OCI-LY3 (cell line): ENCODE measurements at regions not wholly inside any gene's neighbourhood (a gene's known extent, or its start where the extent isn't known, plus 50 kb on each side); places are given as distances from the start of the nearest gene placed in this dataset.

ENCODE experiments used
- H2AFZ ChIP-seq: fragments of 200-600, 300-600 bp; shearing (Covaris generic); 2 replicates; pipeline ENCODE4 v1.6.0; 2014; ENCODE audit warnings: antibody characterized with exemption, low read depth, low read length
- H3K27ac ChIP-seq: fragments of 200-600, 300-600 bp; sonication (generic); 2 replicates; pipeline ENCODE4 v1.5.1; 2014; ENCODE audit warnings: mild to moderate bottlenecking, low read length, moderate library complexity, mixed read lengths
- H3K27me3 ChIP-seq: fragments of 200-600, 300-600 bp; sonication (generic); 2 replicates; pipeline ENCODE4 v1.6.1; 2014; ENCODE audit warnings: low read depth, low read length, mixed read lengths
- H3K36me3 ChIP-seq: fragments of 200-600, 300-600 bp; sonication (generic); replicated peaks from 2 replicates; pipeline ENCODE3; 2014; ENCODE audit warnings: low read depth, low read length, mixed read lengths
- H3K4me1 ChIP-seq: fragments of 300-600, 200-600 bp; sonication (generic); 2 replicates; pipeline ENCODE4 v1.6.1; 2014; ENCODE audit warnings: low read length, mixed read lengths
- H3K4me2 ChIP-seq: fragments of 200-600, 300-600 bp; sonication (generic); 2 replicates; pipeline ENCODE4 v1.6.1; 2014; ENCODE audit warnings: low read length, mixed read lengths
- H3K4me3 ChIP-seq: fragments of 300-600, 200-600 bp; sonication (generic); 2 replicates; pipeline ENCODE4 v1.5.1; 2014; ENCODE audit warnings: antibody characterized with exemption, mild to moderate bottlenecking, low read length, moderate library complexity
- H3K79me2 ChIP-seq: fragments of 300-600, 200-600 bp; shearing (Covaris generic); 2 replicates; pipeline ENCODE4 v1.6.1; 2014; ENCODE audit warnings: mild to moderate bottlenecking, low read length, mixed read lengths
- H3K9ac ChIP-seq: fragments of 300-600, 200-600 bp; shearing (Covaris generic); 2 replicates; pipeline ENCODE4 v1.6.0; 2014; ENCODE audit warnings: mild to moderate bottlenecking, low read length, moderate library complexity
- H3K9me3 ChIP-seq: fragments of 200-600, 300-600 bp; shearing (Covaris generic); 2 replicates; pipeline ENCODE4 v1.6.1; 2014; ENCODE audit warnings: low read length, mixed read lengths; ENCODE audit not compliant: insufficient read depth
- H4K20me1 ChIP-seq: fragments of 200-600, 300-600 bp; sonication (generic); 2 replicates; pipeline ENCODE4 v1.6.1; 2016; ENCODE audit warnings: low read length, mixed read lengths; ENCODE audit not compliant: insufficient read depth
- CTCF ChIP-seq: fragments of 200-600, 300-600 bp; sonication (generic); IDR thresholded peaks from 2 replicates; pipeline ENCODE4 v1.5.1; 2014; ENCODE audit warnings: antibody characterized with exemption, low read length, low read depth
- EZH2phosphoT487 ChIP-seq: fragments of 200-600 bp; shearing (Covaris generic); IDR thresholded peaks from 2 replicates; pipeline ENCODE4 v1.6.1; 2018; ENCODE audit warnings: antibody characterized with exemption, mixed run types, low read depth

GRCh38 chr16:64539811-64540371 lies 582.0 kb downstream of the CDH11 start:
- Histone ChIP-seq H3K27ac (no peak overlapping the region), H3K79me2 (no peaks in the 10 kb centered on the region), H3K9ac (no peak overlapping the region), H3K4me1 (no peaks in the 10 kb centered on the region), H3K4me3 (no peak overlapping the region), H4K20me1 (no peaks in the 10 kb centered on the region), H3K36me3 (no peaks in the 10 kb centered on the region), H2AFZ (no peak overlapping the region), H3K27me3 (no peaks in the 10 kb centered on the region), H3K4me2 (no peak overlapping the region), H3K9me3 (no peaks in the 10 kb centered on the region)
- TF ChIP-seq CTCF (no peak), EZH2phosphoT487 (no peak)

GRCh38 chr16:64534180-64534780 lies 587.6 kb downstream of the CDH11 start:
- no peak overlapping the region for H3K9ac ChIP-seq
- H3K4me3 ChIP-seq = no peak overlapping the region
- no peak overlapping the region for H2AFZ ChIP-seq
- no peaks in the 10 kb centered on the region for H3K36me3 ChIP-seq
- no peaks in the 10 kb centered on the region for H4K20me1 ChIP-seq
- no peaks in the 10 kb centered on the region for H3K4me1 ChIP-seq
- no peaks in the 10 kb centered on the region for H3K27me3 ChIP-seq
- no peaks in the 10 kb centered on the region for H3K79me2 ChIP-seq
- no peak overlapping the region for H3K4me2 ChIP-seq
- no peaks in the 10 kb centered on the region for H3K9me3 ChIP-seq
- no peak overlapping the region for H3K27ac ChIP-seq
- no peak for TF ChIP-seq EZH2phosphoT487
- no peak for TF ChIP-seq CTCF

GRCh38 chr16:64532691-64533090 lies 589.2 kb downstream of the CDH11 start:
- H3K27ac ChIP-seq = no peak overlapping the region
- H3K4me2 ChIP-seq = no peak overlapping the region
- TF ChIP-seq CTCF = no peak
- H3K9me3 ChIP-seq = no peaks in the 10 kb centered on the region
- no peaks in the 10 kb centered on the region for H3K4me1 ChIP-seq
- no peaks in the 10 kb centered on the region for H3K36me3 ChIP-seq
- H2AFZ ChIP-seq = no peak overlapping the region
- no peak overlapping the region for H3K4me3 ChIP-seq
- no peaks in the 10 kb centered on the region for H3K79me2 ChIP-seq
- H4K20me1 ChIP-seq = no peaks in the 10 kb centered on the region
- H3K27me3 ChIP-seq = no peaks in the 10 kb centered on the region
- H3K9ac ChIP-seq = no peak overlapping the region

- no peaks in the 10 kb centered on the region for H3K9me3 ChIP-seq
- H3K4me3 ChIP-seq = no peak overlapping the region
- no peak overlapping the region for H3K9ac ChIP-seq
- H4K20me1 ChIP-seq = no peaks in the 10 kb centered on the region
- no peak for TF ChIP-seq EZH2phosphoT487
- H3K79me2 ChIP-seq = no peaks in the 10 kb centered on the region
- H3K4me1 ChIP-seq = no peaks in the 10 kb centered on the region
- H2AFZ ChIP-seq = no peak overlapping the region
- no peaks in the 10 kb centered on the region for H3K27me3 ChIP-seq
- no peak overlapping the region for H3K4me2 ChIP-seq
- H3K27ac ChIP-seq = no peak overlapping the region
- H3K36me3 ChIP-seq = no peaks in the 10 kb centered on the region
Measured at GRCh38 chr16:64532117-64532516, 589.7 kb downstream of the CDH11 start.
